Left kidney (tissue), 1 donor: ENCODE measurements at regions not wholly inside any gene's neighbourhood (a gene's known extent, or its start where the extent isn't known, plus 50 kb on each side); places are given as distances from the start of the nearest gene placed in this dataset.

ENCODE experiments used
- DNase-seq: peaks from one replicate; pipeline ENCODE4 v3.0.0-alpha.2; 2013

DNA sequence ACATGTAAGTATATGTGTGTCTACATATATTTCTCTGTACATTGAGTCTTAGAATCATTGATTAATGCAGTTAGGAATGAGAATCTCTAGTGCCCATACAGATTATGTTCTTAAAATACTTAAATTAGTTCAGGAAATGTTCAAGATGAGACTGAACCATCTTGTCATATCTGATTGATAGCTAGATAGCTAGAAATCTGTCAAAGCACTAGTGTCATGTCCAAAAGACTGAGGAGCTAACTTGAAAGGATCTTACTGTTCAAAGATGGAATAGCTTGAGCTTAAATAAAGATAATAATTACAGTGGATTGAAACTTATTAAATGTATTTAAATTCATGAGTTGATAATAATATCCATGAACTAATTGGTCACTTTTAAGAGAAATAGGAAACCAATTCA is 191.7 kb upstream of the TCF21 start:
- DNase-seq = no peak

DNA sequence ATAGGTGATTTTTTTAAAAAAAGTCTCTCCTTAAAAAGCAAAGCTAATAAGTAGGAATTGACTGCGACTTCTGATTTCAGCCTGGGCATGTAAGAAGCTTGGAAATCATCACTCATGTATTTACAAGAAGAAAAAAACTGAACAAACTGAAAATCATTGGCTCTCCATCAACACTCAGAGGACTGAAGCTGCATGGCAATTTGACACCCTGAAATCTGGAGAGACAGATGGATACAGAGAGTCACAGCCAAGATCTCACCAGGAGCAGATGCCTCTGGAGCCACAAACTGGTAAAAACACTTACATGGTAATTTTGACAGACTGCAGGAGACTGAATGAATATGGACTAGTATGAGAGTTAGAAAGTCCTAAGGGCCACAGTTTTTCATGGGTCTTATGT is 191.2 kb upstream of the TCF21 start:
- DNase-seq = no peak

DNA sequence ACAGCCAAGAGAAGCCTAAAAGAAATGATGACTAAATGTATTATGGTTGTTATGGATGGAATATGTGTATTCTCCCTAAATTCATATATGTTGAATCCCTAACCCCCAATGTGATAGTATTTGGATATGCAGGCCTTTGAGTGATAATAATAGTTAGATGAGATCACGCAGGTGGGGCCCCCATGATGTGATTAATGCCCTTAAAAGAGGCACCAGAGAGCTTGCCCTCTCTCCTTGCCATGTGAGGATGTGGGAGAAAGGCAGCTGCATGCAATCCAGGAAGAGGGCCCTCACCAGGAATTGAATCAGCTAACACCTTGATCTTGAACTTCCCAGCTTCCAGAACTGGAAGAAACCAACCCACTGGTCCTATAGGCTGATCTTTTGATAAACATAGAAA is 190.6 kb upstream of the TCF21 start:
- DNase-seq = no peak

DNA sequence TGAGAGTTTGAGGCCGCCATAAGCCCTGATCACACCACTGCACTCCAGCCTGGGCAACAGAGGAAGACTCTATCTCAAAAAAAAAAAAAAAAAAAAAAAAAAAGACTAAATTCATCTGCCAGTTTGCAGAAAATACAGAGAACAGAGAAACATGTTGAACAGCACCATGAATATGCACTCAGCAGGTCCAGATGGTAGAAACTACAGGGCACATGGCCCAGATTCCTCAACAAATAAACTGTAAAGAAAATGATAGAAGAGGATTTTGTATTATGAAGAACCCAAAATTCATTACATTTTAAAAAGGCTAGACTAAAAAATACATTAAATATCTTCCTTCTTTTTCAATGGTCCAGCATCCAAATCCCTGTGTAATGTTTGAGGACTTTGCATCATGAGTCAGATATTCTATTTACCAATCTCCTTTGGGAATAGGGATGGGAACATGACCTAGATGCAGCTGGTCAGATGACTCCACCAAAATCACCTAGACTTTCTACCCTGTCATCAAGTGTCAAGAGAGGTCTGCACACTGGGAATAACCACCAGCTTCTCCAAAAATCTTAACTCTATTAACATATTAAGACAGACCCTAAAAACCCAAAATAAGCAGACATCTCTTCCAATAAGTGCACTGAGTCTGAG is 189.1 kb upstream of the TCF21 start:
- DNase-seq = no peak

DNA sequence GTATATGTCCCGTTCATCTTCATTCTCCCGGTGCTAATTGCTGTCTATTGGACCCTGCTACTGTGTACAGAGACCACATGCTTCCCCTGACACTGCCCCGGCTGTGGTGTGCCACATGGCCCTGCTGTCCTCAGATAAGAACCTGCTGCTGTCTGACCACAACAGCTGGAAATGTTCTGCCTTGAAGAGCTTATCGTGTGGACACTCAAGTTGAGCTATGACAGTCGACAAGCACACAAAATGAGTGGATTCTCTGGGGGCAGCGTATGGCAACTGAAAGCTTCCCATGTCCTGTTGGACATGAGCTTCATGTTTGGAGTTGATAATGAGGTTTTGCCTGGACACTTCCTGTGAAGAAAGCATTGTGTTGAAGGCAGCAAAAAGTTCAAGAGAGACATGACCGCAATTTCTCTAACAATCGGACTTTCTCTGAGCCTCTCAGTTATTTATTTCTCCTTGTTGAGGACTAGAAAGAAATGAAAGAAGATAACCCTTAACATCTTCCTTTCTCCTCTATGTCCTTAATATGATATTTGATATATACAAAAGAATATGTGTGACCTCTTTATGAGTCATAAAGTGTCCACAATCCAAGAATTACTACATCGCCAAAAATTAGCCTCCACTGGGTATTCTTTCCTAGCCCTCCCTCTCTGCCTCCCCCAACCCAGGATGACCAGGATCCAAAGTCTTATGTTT is 187.1 kb upstream of the TCF21 start:
- DNase-seq = peak; percentile 73

DNA sequence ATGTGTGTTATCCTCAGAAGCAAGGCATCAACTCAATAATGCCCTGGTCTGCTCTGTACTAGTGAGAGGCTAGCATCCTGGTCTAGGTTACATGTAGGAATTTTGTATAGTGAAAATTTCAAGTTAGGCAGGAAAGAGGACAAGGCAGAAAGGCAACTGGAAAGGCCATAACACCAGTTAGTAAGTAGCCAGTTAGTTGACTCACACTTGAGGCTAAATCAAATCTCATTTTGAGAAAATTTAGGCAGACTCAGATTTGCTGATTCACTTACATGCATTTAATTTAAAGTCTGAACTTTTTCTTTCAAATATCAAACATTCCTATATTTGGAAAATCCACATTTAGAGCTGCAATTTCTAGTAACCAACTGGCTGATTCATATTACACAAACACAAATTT is 184.5 kb upstream of the TCF21 start:
- DNase-seq = no peak

DNA sequence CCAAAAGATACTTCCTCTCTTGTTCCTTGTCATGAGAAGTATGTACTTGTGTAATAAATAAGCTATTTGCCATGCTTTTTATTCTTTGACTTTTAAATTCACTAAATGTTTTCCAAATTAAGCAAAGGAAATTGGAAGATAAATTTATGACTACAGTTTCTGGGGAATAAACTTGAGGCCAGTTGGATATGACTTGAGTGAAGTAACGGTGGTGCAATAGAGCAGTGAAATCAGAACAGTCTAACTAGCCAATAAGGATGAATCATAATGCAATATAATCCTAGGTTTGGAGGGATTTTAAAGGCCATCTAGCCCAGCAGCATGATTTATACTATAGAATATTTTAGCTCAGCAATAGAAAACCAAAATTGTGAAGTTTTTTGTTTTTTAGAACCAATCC is 183.8 kb upstream of the TCF21 start:
- no peak for DNase-seq

DNA sequence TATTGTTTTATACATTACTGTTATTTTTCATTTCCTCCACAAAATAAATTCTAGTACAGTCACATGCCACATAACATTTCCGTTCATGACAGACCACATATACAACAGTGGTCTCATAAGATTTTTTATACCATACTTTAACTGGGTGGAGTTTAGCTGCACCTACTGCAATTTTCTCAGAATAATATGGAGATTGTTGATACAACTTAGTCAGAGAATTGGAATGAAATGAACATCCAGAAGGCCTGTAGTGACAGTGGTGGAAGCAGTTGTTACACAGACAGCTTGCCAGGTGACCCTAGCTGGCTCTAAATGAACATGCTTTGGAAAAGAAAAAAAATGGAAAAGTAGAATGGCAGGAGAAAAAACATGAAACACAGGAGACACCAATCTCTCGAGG is 183.2 kb upstream of the TCF21 start:
- DNase-seq = no peak

DNA sequence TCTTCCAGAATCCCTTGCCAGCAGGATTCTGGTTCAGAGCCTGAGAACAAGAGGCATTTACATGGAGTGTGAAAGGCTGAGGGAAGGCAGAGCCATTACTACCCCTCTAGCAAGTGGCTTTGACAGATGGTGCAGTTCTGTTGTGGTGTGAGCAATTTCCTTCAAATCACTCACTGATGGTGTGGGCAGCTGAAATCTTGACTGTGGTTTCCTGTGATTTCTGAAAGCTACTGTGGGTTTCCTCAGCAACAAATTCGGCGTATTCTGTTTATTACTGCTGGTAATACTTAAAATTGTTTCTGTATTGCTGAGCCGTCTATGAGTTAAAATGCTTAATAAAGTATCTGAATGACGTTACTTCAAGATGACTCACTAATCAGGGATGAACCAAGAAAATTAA is 181.5 kb upstream of the TCF21 start:
- no peak for DNase-seq

DNA sequence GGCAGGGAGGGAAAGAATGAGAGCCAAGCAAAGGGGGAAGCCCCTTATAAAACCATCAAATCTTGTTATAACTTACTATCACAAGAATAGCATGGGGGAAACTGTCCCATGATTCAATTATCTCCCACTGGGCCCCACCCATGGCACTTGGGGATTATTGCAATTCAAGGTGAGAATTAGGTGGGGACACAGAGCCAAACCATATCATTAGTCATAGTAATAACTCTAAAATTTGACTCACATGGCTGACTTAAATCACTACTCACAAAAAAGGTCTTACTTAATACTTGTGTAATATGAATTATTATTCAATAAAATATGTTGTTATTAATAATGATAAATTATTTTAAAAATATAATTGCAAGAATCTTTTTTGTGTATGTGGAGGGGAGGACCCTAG is 178.1 kb upstream of the TCF21 start:
- DNase-seq = no peak

DNA sequence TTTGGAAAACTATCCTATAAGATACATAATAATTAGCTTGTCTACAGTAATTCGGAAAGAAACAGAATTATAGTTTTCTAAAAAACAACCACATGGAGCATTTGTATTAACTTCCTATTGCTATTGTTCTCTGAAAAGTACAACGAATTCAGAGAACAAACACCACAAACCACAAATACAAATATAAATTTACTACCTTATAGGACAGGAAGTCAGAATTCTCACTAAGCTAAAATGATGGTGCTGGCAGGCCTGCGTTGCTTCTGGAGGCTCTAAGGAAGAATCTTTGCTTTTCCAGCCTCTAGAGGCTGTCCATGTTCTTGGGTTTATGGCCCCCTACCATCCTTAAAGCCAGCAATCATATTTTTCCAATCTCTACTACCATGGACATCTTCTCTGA is 173.6 kb upstream of the TCF21 start:
- no peak for DNase-seq

DNA sequence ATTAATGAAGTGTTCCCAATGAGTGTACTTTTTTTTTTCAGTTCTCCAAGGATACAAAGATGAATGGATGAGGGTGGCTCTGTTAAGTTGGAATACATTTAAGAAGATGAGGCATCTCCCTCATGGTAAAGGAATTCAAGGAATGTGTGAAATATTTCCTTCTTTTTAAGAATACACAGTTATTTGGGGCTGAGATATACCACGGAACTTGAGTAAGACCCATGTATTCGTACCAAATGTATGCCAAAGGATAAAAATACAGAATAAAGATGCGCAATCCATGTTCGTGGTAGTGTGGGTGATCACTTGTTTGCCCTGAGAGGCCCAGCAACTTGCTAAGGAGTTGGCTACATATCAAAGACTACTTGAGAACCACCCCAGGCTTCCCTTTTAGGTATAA is 164.2 kb upstream of the TCF21 start:
- DNase-seq = no peak

DNA sequence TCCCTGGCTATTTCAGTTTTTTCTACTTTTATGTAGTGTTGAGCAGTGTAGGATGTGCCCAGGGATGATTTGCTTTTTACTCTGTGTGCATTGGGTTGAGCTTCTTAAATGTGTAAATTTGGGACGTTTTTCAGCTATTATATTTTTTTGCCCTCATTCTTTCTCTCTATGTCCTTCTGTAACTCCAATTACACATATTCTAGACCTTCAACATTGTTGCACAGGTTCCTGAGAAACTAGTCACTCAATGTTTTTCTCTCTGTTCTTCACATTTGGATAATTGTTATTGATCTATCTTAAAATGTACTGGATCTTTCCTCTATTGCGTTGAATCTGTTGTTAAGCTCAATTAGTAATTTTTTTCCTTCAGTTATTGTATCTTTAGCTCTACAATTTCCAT is 162.7 kb upstream of the TCF21 start:
- DNase-seq = no peak

DNA sequence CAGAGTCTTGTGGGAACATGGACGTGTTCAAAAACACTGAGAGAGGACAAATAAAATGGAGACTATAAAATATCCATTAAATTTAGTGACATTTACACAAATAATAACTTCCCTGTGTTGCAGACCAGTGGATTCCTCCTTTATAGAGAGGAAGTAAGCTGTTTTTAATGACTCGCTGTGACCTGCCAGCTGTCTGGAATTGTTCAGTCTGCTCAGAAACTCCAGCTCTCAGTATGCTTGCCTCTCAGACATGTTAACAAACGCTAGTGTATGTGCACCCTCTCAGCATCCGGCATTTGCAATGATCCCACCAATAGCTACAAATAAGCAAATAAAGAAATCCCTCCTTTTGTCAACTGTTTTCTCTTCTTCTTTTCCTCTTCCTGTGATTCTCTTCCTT is 158.0 kb upstream of the TCF21 start:
- peak; percentile 61 for DNase-seq

DNA sequence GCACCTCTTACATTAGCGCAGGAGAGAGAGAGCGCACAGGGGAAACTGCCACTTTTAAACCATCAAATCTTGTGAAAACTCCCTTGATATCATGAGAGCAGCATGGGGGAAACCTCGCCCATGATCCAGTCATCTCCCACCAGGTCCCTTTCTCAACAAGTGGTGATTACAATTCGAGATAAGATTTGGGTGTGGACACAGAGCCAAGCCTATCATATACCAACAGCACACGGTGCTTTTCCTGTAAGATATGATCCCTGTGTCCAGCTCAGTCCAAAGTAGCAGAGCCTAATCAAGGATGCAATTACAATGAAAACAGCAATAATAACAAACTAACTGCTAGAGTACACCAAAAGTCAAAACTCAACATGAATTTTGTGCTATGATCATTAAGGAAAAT is 148.7 kb upstream of the TCF21 start:
- DNase-seq = no peak

DNA sequence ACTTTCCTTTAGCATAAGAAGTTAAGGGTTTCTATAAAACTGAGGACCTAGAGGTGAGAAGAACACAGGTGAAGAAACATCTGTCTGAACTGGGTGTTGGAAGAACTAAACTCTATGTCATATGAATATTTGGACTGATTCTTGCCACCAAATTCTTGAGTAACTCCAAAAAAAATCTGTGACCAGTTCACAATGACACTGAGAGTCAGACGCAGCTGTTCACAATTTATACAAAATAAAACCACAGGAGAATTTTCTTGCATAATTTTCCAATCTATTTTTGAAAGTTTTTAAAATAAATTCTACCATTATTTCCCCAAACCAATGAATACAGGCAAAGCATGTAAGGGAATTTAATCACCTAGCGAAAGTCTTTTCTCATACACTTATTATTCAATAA is 148.1 kb upstream of the TCF21 start:
- no peak for DNase-seq

DNA sequence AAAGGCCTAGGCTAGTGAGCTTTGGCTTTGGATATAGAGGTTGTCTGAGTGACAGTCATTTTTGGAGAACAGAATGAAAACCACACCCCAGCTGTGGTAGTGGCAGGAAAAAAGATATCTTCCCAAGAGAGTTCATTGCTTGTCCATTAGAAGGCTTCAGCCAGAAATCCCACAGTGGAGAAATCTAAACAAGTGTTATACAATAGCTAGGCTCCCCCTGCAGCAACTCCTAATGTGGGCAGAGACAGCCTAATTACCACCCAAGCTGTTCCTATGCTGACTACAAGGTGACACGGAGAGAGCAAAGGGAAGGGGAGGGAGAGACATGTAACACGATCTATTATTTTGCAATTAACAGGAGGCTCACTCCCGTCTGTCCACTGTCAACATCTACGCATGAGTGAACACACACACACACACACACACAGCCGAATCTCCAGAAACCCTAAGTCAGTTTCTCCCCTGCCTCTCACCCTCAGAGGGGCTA is 147.5 kb upstream of the TCF21 start:
- peak; percentile 74 for DNase-seq

DNA sequence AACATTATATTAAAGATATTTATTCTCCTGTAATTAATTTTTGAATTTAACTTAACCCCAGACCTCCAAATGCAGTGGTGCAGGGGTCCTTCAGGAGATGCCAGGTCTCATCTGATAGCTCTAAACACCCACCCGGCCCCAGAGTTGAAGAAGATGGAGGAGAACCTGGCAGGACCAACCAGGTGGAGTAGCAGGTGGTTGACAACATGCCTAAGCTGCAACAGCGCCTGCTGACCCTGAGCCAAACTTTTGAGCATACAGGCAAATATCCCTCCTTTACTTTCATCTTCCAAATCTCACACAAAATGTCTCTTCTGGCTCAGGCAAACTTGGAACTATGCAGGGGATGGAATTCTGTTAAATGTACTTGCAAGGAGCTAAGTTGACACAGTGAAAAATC is 145.3 kb upstream of the TCF21 start:
- DNase-seq = no peak

DNA sequence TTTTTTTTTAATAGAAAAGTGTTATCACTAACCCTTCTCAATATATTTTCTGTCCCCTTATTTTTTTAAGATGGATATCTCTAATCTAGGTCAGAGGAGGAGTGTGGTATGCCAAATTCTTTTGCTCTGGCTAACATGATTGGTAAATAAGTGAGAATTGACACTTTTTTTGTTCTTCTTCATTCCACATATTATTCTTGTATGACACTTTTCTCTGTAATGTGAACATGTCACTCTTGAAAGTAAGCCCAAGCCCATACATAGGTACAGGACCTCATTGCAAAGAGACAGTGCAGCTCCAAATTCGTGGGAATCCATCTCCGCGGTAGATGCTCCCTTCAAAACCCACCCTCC is 142.5 kb upstream of the TCF21 start:
- DNase-seq = no peak

DNA sequence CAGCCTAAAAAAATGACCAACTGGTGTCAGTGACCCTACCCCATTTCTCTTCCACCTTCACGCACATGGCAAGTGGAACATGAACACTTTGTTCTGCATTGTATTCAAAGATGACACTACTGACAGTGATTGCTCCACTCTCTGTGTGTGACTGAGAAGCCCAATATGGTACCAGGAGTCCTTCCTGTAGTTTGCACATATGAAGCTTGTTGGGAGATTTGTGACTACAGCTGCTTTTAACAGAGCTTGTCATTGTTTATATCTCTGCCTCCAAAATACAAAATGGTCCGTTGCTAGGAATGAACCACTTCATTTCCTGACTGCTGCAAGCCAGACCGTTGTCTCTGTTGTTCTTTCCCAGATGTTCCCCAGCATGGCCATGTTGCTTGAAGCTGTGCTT is 140.3 kb upstream of the TCF21 start:
- DNase-seq = no peak

DNA sequence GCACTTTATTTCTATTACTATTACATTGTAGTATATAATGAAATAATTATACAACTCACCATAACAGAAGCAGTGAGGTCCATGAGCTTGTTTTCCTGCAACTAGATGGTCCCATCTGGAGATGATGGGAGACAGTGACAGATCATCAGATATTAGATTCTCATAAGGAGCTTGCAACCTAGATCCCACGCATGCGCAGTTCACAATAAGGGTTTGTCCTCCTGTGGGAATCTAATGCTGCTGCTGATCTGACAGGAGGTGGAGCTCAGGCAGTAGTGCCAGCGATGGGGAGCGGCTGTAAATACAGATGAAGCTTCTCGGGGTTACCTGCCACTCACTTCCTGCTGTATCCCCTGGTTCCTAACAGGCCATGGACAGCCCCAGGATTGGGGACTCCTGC is 139.5 kb upstream of the TCF21 start:
- DNase-seq = no peak

DNA sequence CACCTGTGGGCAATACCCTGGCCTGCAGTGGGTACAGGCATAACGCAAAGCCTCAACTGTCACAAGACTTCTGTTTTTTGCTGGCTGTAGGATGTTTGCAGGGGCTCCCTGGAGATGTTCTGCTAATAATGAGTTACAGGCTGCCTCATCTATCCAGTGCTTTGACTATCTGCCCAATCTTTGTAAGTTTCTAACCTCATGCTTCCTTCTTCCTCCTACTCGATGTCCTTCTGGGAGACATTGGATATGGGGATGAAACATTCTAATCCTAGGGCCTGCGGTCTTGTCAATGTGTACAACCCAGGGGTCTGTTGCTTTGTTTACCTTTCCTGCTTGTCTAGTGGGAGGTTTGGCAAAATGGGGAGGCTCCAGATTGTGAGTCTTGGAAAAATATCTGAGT is 136.8 kb upstream of the TCF21 start:
- DNase-seq = no peak

DNA sequence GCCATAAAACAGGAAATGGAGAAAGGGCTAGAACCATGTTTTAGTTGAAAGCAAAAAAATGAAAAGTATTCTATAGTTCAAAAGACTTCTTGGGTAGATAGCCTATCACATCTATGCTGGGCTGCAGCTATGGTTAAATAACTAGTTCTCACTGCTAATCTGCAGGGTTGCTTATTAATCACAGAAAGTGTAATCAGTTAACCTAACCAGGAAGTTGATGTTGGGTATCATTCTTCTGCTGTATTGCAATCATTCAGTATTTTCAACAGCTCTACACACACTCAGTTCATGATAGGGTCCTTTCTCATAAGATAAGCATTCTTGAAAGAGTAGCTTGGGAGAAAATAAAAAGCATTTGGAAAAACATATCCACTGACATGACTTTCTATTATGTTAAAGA is 135.2 kb upstream of the TCF21 start:
- DNase-seq = no peak

DNA sequence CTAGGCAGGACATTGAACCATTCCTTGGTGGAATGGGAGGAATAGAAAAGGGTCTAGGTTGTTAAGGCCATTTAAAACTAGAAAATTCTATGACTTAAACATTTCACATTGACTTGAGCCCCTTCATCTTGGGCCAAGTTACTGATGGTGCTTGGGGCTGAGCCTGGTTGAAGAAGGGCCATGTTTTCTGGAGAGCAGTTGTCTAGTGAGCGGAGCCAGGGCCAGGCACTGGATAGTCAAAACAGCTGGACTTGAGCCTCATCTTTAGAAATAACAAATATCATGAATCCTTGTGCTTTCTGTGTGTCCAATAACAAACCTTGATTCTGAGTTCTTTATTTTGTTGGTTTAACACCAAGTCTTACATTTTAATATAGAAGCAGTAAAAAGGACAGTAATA is 134.6 kb upstream of the TCF21 start:
- DNase-seq = no peak
